WTC11 (cell line): ENCODE measurements at regions not wholly inside any gene's neighbourhood (a gene's known extent, or its start where the extent isn't known, plus 50 kb on each side); places are given as distances from the start of the nearest gene placed in this dataset.

Source experiments
- ATAC-seq: fragments of 200-7000 bp; cut with Tn5 transposase; 2 replicates; pipeline ENCODE4 v1.10.0; 2021; ENCODE audit warnings: mild to moderate bottlenecking, moderate library complexity
- CTCF ChIA-PET: fragments of 300-600 bp; sonication (Branson Sonifier 250); formaldehyde crosslinking; loops from one replicate; lab custom pipeline; 2021; ENCODE audit warnings: antibody characterized with exemption; lab: Charles Lee
- POLR2A ChIA-PET: fragments of 350-600 bp; sonication (Branson Sonifier 250); formaldehyde crosslinking; loops from one replicate; lab custom pipeline; 2021; ENCODE audit warnings: antibody characterized with exemption; lab: Charles Lee
- DNase-seq: peaks from one replicate; pipeline ENCODE4 v3.0.0; 2021; ENCODE audit warnings: low spot score
- H3K27ac Mint-ChIP-seq: 2 replicates; pipeline ENCODE4 v1.8.0; 2021; ENCODE audit warnings: mixed read lengths
- H3K27me3 Mint-ChIP-seq: 2 replicates; pipeline ENCODE4 v1.8.0; 2021; ENCODE audit warnings: low read depth, mild to moderate bottlenecking, moderate library complexity, mixed read lengths
- H3K36me3 Mint-ChIP-seq: 2 replicates; pipeline ENCODE4 v1.8.0; 2021; ENCODE audit warnings: mixed read lengths
- H3K4me1 Mint-ChIP-seq: 2 replicates; pipeline ENCODE4 v1.8.0; 2022; ENCODE audit warnings: mixed read lengths
- H3K4me3 Mint-ChIP-seq: 2 replicates; pipeline ENCODE4 v1.8.0; 2021; ENCODE audit warnings: mild to moderate bottlenecking, moderate library complexity, mixed read lengths
- H3K9me3 Mint-ChIP-seq: 2 replicates; pipeline ENCODE4 v1.8.0; 2021; ENCODE audit warnings: mixed read lengths
- CREM ChIP-seq: sonication (generic); formaldehyde crosslinking; IDR thresholded peaks from 2 replicates; pipeline ENCODE4 v1.8.1; 2022; ENCODE audit warnings: mild to moderate bottlenecking, missing genetic modification reagents, moderate library complexity
- ESRRA ChIP-seq: sonication (generic); formaldehyde crosslinking; IDR thresholded peaks from 2 replicates; pipeline ENCODE4 v1.8.1; 2022; ENCODE audit warnings: mild to moderate bottlenecking, missing genetic modification reagents, borderline replicate concordance
- ETV6 ChIP-seq: sonication (generic); formaldehyde crosslinking; IDR thresholded peaks from 2 replicates; pipeline ENCODE4 v1.8.1; 2022; ENCODE audit warnings: mild to moderate bottlenecking, missing genetic modification reagents
- GRHL2 ChIP-seq: fragments of 250-450 bp; sonication (Bioruptor Pico); IDR thresholded peaks from 2 replicates; pipeline ENCODE4 v1.8.0; 2022; ENCODE audit warnings: mild to moderate bottlenecking, moderate library complexity; ENCODE audit not compliant: insufficient replicate concordance, severe bottlenecking
- KAT7 ChIP-seq: sonication (generic); formaldehyde crosslinking; IDR thresholded peaks from 2 replicates; pipeline ENCODE4 v1.8.1; 2023; ENCODE audit warnings: missing genetic modification reagents, mild to moderate bottlenecking, borderline replicate concordance
- MXD4 ChIP-seq: fragments of 250-450 bp; sonication (Bioruptor Pico); IDR thresholded peaks from 2 replicates; pipeline ENCODE4 v1.8.0; 2021; ENCODE audit warnings: mild to moderate bottlenecking, moderate library complexity, borderline replicate concordance
- NFE2L1 ChIP-seq: sonication (generic); formaldehyde crosslinking; IDR thresholded peaks from 2 replicates; pipeline ENCODE4 v1.8.1; 2023; ENCODE audit warnings: missing genetic modification reagents
- OVOL2 ChIP-seq: fragments of 250-450 bp; sonication (Bioruptor Pico); IDR thresholded peaks from 2 replicates; pipeline ENCODE4 v1.9.0; 2021; ENCODE audit warnings: mild to moderate bottlenecking, borderline replicate concordance
- SMAD4 ChIP-seq: sonication (generic); formaldehyde crosslinking; IDR thresholded peaks from 2 replicates; pipeline ENCODE4 v1.8.0; 2022; ENCODE audit warnings: mild to moderate bottlenecking, missing genetic modification reagents
- TCF7 ChIP-seq: sonication (generic); formaldehyde crosslinking; IDR thresholded peaks from 2 replicates; pipeline ENCODE4 v1.8.0; 2022; ENCODE audit warnings: mild to moderate bottlenecking, low read depth, missing genetic modification reagents, moderate library complexity
- ZBTB21 ChIP-seq: sonication (generic); formaldehyde crosslinking; IDR thresholded peaks from 2 replicates; pipeline ENCODE4 v1.8.1; 2023; ENCODE audit warnings: mild to moderate bottlenecking, missing genetic modification reagents, borderline replicate concordance
- ZNF138 ChIP-seq: sonication (generic); formaldehyde crosslinking; conservative IDR thresholded peaks from 2 replicates; pipeline ENCODE4 v1.8.1; 2022; ENCODE audit warnings: mild to moderate bottlenecking, moderate library complexity, missing genetic modification reagents
- ZNF219 ChIP-seq: sonication (generic); formaldehyde crosslinking; IDR thresholded peaks from 2 replicates; pipeline ENCODE4 v1.8.0; 2023; ENCODE audit warnings: missing genetic modification reagents, mild to moderate bottlenecking, borderline replicate concordance
- ZNF232 ChIP-seq: sonication (generic); formaldehyde crosslinking; IDR thresholded peaks from 2 replicates; pipeline ENCODE4 v1.8.0; 2022; ENCODE audit warnings: mild to moderate bottlenecking, missing genetic modification reagents
- ZNF263 ChIP-seq: sonication (generic); formaldehyde crosslinking; IDR thresholded peaks from 2 replicates; pipeline ENCODE4 v1.8.1; 2022; ENCODE audit warnings: low read depth, mild to moderate bottlenecking, moderate library complexity, missing genetic modification reagents
- ZNF416 ChIP-seq: fragments of 250-450 bp; sonication (Bioruptor Pico); IDR thresholded peaks from 2 replicates; pipeline ENCODE4 v1.9.0; 2021; ENCODE audit warnings: mild to moderate bottlenecking, inconsistent platforms
- ZNF671 ChIP-seq: fragments of 250-450 bp; sonication (Bioruptor Pico); IDR thresholded peaks from 2 replicates; pipeline ENCODE4 v1.8.0; 2021; ENCODE audit warnings: mild to moderate bottlenecking
- TF ChIP-seq, protein P1 (sequence below): sonication (generic); formaldehyde crosslinking; IDR thresholded peaks from 2 replicates; pipeline ENCODE4 v1.8.1; 2022; ENCODE audit warnings: missing genetic modification reagents, borderline replicate concordance
- TF ChIP-seq, protein P2 (sequence below): fragments of 250-450 bp; sonication (Bioruptor Pico); IDR thresholded peaks from 2 replicates; pipeline ENCODE4 v1.8.0; 2021; ENCODE audit warnings: mild to moderate bottlenecking
- TF ChIP-seq, protein P3 (sequence below): sonication (generic); formaldehyde crosslinking; IDR thresholded peaks from 2 replicates; pipeline ENCODE4 v1.8.1; 2023; ENCODE audit warnings: mild to moderate bottlenecking, missing genetic modification reagents, moderate library complexity
- TF ChIP-seq, protein P4 (sequence below): sonication (generic); formaldehyde crosslinking; IDR thresholded peaks from 2 replicates; pipeline ENCODE4 v1.8.0; 2022; ENCODE audit warnings: mild to moderate bottlenecking, missing genetic modification reagents
- TF ChIP-seq, protein P5 (sequence below): sonication (generic); formaldehyde crosslinking; IDR thresholded peaks from 2 replicates; pipeline ENCODE4 v1.8.1; 2022; ENCODE audit warnings: low read depth, missing genetic modification reagents, borderline replicate concordance
- TF ChIP-seq, protein P6 (sequence below): sonication (generic); formaldehyde crosslinking; IDR thresholded peaks from 2 replicates; pipeline ENCODE4 v1.8.1; 2022; ENCODE audit warnings: mild to moderate bottlenecking, missing genetic modification reagents, moderate library complexity, borderline replicate concordance
- TF ChIP-seq, protein P7 (sequence below): sonication (generic); formaldehyde crosslinking; IDR thresholded peaks from 2 replicates; pipeline ENCODE4 v1.8.1; 2023; ENCODE audit warnings: mild to moderate bottlenecking, missing genetic modification reagents, moderate library complexity
- TF ChIP-seq, protein P8 (sequence below): fragments of 250-450 bp; sonication (Bioruptor Pico); IDR thresholded peaks from 2 replicates; pipeline ENCODE4 v1.9.0; 2021; ENCODE audit warnings: mild to moderate bottlenecking
- TF ChIP-seq, protein P9 (sequence below): sonication (generic); formaldehyde crosslinking; IDR thresholded peaks from 2 replicates; pipeline ENCODE4 v1.8.0; 2022; ENCODE audit warnings: mild to moderate bottlenecking, missing genetic modification reagents

DNA sequence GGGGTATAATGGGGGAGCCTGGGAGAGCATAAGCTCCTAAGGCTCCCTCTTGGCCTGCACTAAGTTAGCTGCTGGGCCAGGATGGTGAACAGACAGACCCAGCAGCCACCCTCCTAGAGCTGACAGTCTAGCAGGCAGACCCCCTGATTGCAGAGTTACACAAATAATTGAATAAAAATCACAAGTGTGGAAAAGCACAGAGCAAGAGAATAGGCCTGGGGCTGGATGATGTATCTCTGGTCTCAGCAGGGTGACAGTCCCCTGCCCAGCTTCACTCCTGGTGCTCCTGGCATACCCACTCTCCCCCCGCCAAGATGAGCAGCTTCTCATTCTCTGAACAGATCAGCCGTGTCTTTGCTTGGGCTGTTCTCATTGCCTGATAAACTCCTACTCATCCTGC lies 86.1 kb upstream of the STX18 start:
- ATAC-seq: no peak

DNA sequence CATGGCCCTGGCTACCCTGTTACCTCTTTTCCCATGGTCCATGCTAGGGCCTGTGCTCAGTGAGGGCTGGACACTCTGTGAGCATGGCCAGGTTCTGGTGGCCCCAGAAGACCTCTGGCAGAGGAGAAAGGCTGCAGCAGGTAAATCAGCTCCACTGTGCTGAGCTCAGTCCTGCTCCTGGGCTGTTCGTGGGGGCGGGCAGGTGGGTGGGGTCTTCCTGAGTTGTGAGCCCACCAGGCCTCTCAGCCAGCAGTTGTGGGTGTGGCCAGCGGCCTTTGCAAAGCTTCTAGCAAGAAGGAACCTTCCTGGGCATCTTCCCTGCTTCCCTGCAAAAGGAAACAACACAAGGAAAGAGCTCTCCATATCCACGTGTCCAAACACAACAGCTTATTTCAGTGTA lies 85.3 kb upstream of the STX18 start:
- Mint-ChIP-seq H3K36me3 (no peaks in the 10 kb centered on the region), H3K9me3 (no peaks in the 10 kb centered on the region; the same call in 1 of the 2 replicates), H3K4me1 (peaks cover 5% of the 10 kb centered on the region), H3K27ac (no peak overlapping the region), H3K4me3 (no peak overlapping the region), H3K27me3 (no peaks in the 10 kb centered on the region)
- no peak for TF ChIP-seq CREM
- TF ChIP-seq, protein P1, sequence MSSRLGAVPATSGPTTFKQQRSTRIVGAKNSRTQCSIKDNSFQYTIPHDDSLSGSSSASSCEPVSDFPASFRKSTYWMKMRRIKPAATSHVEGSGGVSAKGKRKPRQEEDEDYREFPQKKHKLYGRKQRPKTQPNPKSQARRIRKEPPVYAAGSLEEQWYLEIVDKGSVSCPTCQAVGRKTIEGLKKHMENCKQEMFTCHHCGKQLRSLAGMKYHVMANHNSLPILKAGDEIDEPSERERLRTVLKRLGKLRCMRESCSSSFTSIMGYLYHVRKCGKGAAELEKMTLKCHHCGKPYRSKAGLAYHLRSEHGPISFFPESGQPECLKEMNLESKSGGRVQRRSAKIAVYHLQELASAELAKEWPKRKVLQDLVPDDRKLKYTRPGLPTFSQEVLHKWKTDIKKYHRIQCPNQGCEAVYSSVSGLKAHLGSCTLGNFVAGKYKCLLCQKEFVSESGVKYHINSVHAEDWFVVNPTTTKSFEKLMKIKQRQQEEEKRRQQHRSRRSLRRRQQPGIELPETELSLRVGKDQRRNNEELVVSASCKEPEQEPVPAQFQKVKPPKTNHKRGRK (CRISPR knock-in tag): no peak
- TF ChIP-seq ZNF232: no peak
- TF ChIP-seq, protein P2, sequence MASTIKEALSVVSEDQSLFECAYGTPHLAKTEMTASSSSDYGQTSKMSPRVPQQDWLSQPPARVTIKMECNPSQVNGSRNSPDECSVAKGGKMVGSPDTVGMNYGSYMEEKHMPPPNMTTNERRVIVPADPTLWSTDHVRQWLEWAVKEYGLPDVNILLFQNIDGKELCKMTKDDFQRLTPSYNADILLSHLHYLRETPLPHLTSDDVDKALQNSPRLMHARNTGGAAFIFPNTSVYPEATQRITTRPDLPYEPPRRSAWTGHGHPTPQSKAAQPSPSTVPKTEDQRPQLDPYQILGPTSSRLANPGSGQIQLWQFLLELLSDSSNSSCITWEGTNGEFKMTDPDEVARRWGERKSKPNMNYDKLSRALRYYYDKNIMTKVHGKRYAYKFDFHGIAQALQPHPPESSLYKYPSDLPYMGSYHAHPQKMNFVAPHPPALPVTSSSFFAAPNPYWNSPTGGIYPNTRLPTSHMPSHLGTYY (CRISPR knock-in tag): no peak
- no peak for TF ChIP-seq TCF7 (CRISPR knock-in tag)
- TF ChIP-seq ZNF263 (CRISPR knock-in tag): no peak
- no peak for TF ChIP-seq ZNF138 (CRISPR knock-in tag)
- TF ChIP-seq, protein P3, sequence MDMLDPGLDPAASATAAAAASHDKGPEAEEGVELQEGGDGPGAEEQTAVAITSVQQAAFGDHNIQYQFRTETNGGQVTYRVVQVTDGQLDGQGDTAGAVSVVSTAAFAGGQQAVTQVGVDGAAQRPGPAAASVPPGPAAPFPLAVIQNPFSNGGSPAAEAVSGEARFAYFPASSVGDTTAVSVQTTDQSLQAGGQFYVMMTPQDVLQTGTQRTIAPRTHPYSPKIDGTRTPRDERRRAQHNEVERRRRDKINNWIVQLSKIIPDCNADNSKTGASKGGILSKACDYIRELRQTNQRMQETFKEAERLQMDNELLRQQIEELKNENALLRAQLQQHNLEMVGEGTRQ (CRISPR knock-in tag): no peak
- TF ChIP-seq SMAD4: no peak
- no peak for TF ChIP-seq ZNF416 (CRISPR knock-in tag)
- TF ChIP-seq, protein P4, sequence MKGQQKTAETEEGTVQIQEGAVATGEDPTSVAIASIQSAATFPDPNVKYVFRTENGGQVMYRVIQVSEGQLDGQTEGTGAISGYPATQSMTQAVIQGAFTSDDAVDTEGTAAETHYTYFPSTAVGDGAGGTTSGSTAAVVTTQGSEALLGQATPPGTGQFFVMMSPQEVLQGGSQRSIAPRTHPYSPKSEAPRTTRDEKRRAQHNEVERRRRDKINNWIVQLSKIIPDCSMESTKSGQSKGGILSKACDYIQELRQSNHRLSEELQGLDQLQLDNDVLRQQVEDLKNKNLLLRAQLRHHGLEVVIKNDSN (CRISPR knock-in tag): no peak
- TF ChIP-seq MXD4 (CRISPR knock-in tag): no peak
- no peak for TF ChIP-seq ETV6 (CRISPR knock-in tag)
- TF ChIP-seq, protein P5, sequence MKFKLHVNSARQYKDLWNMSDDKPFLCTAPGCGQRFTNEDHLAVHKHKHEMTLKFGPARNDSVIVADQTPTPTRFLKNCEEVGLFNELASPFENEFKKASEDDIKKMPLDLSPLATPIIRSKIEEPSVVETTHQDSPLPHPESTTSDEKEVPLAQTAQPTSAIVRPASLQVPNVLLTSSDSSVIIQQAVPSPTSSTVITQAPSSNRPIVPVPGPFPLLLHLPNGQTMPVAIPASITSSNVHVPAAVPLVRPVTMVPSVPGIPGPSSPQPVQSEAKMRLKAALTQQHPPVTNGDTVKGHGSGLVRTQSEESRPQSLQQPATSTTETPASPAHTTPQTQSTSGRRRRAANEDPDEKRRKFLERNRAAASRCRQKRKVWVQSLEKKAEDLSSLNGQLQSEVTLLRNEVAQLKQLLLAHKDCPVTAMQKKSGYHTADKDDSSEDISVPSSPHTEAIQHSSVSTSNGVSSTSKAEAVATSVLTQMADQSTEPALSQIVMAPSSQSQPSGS (CRISPR knock-in tag): no peak
- no peak for TF ChIP-seq ZBTB21 (CRISPR knock-in tag)
- no peak for TF ChIP-seq GRHL2 (CRISPR knock-in tag)
- DNase-seq: peak; percentile 32
- peak; percentile 72 for ATAC-seq
- ChIA-PET CTCF (interaction anchor here (0.5 to 1.2 kb wide), 3 partner anchors 15 to 120 kb away, joined by 3 read pairs; no protein-coding TSS in a partner anchor), POLR2A (no interaction called here)

More for the DNA sequence above, 86.1 kb upstream of the STX18 start:
- no peaks in the 10 kb centered on the region; the same call in 1 of the 2 replicates for H3K9me3 Mint-ChIP-seq
- no peaks in the 10 kb centered on the region for H3K27me3 Mint-ChIP-seq
- TF ChIP-seq, protein P6, sequence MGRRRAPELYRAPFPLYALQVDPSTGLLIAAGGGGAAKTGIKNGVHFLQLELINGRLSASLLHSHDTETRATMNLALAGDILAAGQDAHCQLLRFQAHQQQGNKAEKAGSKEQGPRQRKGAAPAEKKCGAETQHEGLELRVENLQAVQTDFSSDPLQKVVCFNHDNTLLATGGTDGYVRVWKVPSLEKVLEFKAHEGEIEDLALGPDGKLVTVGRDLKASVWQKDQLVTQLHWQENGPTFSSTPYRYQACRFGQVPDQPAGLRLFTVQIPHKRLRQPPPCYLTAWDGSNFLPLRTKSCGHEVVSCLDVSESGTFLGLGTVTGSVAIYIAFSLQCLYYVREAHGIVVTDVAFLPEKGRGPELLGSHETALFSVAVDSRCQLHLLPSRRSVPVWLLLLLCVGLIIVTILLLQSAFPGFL (CRISPR knock-in tag): no peak
- TF ChIP-seq KAT7 (CRISPR knock-in tag) (no peak), ESRRA (CRISPR knock-in tag) (no peak), CREM (no peak), ZNF219 (no peak), NFE2L1 (CRISPR knock-in tag) (no peak), OVOL2 (CRISPR knock-in tag) (no peak), ZNF671 (CRISPR knock-in tag) (no peak)
- TF ChIP-seq, protein P7, sequence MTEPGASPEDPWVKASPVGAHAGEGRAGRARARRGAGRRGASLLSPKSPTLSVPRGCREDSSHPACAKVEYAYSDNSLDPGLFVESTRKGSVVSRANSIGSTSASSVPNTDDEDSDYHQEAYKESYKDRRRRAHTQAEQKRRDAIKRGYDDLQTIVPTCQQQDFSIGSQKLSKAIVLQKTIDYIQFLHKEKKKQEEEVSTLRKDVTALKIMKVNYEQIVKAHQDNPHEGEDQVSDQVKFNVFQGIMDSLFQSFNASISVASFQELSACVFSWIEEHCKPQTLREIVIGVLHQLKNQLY (CRISPR knock-in tag): no peak
- TF ChIP-seq, protein P8, sequence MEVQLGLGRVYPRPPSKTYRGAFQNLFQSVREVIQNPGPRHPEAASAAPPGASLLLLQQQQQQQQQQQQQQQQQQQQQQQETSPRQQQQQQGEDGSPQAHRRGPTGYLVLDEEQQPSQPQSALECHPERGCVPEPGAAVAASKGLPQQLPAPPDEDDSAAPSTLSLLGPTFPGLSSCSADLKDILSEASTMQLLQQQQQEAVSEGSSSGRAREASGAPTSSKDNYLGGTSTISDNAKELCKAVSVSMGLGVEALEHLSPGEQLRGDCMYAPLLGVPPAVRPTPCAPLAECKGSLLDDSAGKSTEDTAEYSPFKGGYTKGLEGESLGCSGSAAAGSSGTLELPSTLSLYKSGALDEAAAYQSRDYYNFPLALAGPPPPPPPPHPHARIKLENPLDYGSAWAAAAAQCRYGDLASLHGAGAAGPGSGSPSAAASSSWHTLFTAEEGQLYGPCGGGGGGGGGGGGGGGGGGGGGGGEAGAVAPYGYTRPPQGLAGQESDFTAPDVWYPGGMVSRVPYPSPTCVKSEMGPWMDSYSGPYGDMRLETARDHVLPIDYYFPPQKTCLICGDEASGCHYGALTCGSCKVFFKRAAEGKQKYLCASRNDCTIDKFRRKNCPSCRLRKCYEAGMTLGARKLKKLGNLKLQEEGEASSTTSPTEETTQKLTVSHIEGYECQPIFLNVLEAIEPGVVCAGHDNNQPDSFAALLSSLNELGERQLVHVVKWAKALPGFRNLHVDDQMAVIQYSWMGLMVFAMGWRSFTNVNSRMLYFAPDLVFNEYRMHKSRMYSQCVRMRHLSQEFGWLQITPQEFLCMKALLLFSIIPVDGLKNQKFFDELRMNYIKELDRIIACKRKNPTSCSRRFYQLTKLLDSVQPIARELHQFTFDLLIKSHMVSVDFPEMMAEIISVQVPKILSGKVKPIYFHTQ (CRISPR knock-in tag): no peak
- TF ChIP-seq, protein P9, sequence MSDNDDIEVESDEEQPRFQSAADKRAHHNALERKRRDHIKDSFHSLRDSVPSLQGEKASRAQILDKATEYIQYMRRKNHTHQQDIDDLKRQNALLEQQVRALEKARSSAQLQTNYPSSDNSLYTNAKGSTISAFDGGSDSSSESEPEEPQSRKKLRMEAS (CRISPR knock-in tag): no peak
- no peaks in the 10 kb centered on the region for H3K36me3 Mint-ChIP-seq
- H3K27ac Mint-ChIP-seq: no peak overlapping the region
- no peak overlapping the region for H3K4me3 Mint-ChIP-seq
- POLR2A ChIA-PET: no interaction called here
- peaks cover 5% of the 10 kb centered on the region for H3K4me1 Mint-ChIP-seq
- no peak for DNase-seq
- CTCF ChIA-PET: interaction anchor here (0.5 to 1.2 kb wide), 2 partner anchors 14 to 120 kb away, joined by 3 read pairs; no protein-coding TSS in a partner anchor
